ENCODE measurements at regions not wholly inside any gene's neighbourhood (a gene's known extent, or its start where the extent isn't known, plus 50 kb on each side); places are given as distances from the start of the nearest gene placed in this dataset.

- ChIA-PET POLR2A (no interaction called here), CTCF (ENCODE audit: low intra/inter-chr PET ratio) (no interaction called here)
- Histone ChIP-seq H4K20me1 (replicated peaks; ENCODE audit: control insufficient read depth, insufficient read depth, low read length) (no peaks in the 10 kb centered on the region), H3K9me1 (ENCODE audit: control insufficient read depth, insufficient read depth, low read length) (no peaks in the 10 kb centered on the region), H3K9ac (ENCODE audit: insufficient read depth in 1 of 2, low read depth in 2 of 2, low read length in 2 of 2) (no peak overlapping the region), H2AFZ (ENCODE audit: low read depth, low read length) (peak overlapping the region; percentile 99), H3K4me1 (replicated peaks in 1 of 2; ENCODE audit: control insufficient read depth in 2 of 2, insufficient read depth in 2 of 2, low read length in 2 of 2) (peaks cover 2 to 6% of the 10 kb centered on the region in 2 experiments; a peak in 2 of 5 replicates), H3K27me3 (ENCODE audit: control insufficient read depth in 2 of 2, insufficient read depth in 2 of 2, low read length in 2 of 2) (no peaks in the 10 kb centered on the region), H3K79me2 (ENCODE audit: control insufficient read depth, insufficient read depth, low read length) (peaks cover 15% of the 10 kb centered on the region), H3K27ac (ENCODE audit: extremely low read depth, low read depth, low read length) (no peak overlapping the region; the same call in 2 of the 3 replicates), H3K4me2 (ENCODE audit: insufficient read depth, low read length) (peak overlapping the region; percentile 88; the same call in 1 of the 2 replicates), H3K9me3 (replicated peaks; ENCODE audit: control insufficient read depth, insufficient read depth, low read depth, low read length) (peaks cover 7% of the 10 kb centered on the region), H3K36me3 (ENCODE audit: control insufficient read depth, insufficient read depth, low read length) (no peaks in the 10 kb centered on the region), H3K4me3 (no peak overlapping the region)
- no peak for DNase-seq (ENCODE audit: extremely low read depth in 1 of 4, low spot score in 3 of 4)
- BruUV-seq (replicated peaks), result no TSS peak
- intact Hi-C loops (cut with micrococcal nuclease) (loop anchor here (5.0 kb wide), 1 partner anchor 90 kb away; no protein-coding TSS in a partner anchor), in situ Hi-C loops (cut with MboI) (no loop called here)
- ATAC-seq, result no peak
- FAIRE-seq, result no peak
- WGBS (ENCODE audit: insufficient coverage, low coverage, missing lambda C conversion rate), result 76% methylated on average over 18 of the region's 18 CpGs
- TF ChIP-seq FOXP1 (CRISPR knock-in tag; IDR thresholded peaks at IDR 0.05) (no peak), THRA (IDR thresholded peaks at IDR 0.05) (no peak), NELFE (IDR thresholded peaks at IDR 0.05; ENCODE audit: insufficient read depth, insufficient read length) (no peak), ZNF253 (CRISPR knock-in tag; conservative IDR thresholded peaks at IDR 0.05) (no peak), MLLT1 (IDR thresholded peaks at IDR 0.05) (no peak), SMAD2 (IDR thresholded peaks at IDR 0.05; ENCODE audit: low read depth, low read length) (no peak), BMI1 (IDR thresholded peaks at IDR 0.05; ENCODE audit: low read length) (no peak), NCOA4 (IDR thresholded peaks at IDR 0.05; ENCODE audit: partially characterized antibody) (no peak), HDAC6 (IDR thresholded peaks at IDR 0.05; ENCODE audit: low read depth, low read length) (no peak), SNRNP70 (optimal IDR thresholded peaks at IDR 0.05; ENCODE audit: low read depth, low read length) (no peak), ETS2 (tag; IDR thresholded peaks at IDR 0.05; ENCODE audit: borderline replicate concordance, poor library complexity, severe bottlenecking) (no peak), CREB3 (tag; conservative IDR thresholded peaks at IDR 0.05; ENCODE audit: low read depth) (no peak), CBX2 (IDR thresholded peaks at IDR 0.05; ENCODE audit: insufficient read depth, low read length, poor library complexity, severe bottlenecking) (no peak)
Measured at GRCh38 chr2:187002242-187002641, 153.3 kb upstream of the ZSWIM2 start.

All from K562 (cell line).